Transverse colon (tissue), 4 donors: ENCODE measurements at regions not wholly inside any gene's neighbourhood (a gene's known extent, or its start where the extent isn't known, plus 50 kb on each side); places are given as distances from the start of the nearest gene placed in this dataset.

Source experiments
- DNase-seq: peaks from one replicate; pipeline ENCODE4 v3.0.0-alpha.2; 2019
- H3K27ac ChIP-seq, 4 donors: fragments of 200-600 bp; sonication (generic); 2 replicates each; pipeline ENCODE4 v1.5.1; 2016 to 2018; ENCODE audit warnings: inconsistent platforms in 4 of 4
- H3K27me3 ChIP-seq: fragments of 200-600 bp; sonication (generic); 2 replicates; pipeline ENCODE4 v1.5.1; 2017; ENCODE audit warnings: inconsistent platforms
- H3K36me3 ChIP-seq, 4 donors: fragments of 200-600 bp; sonication (generic); 2 replicates each; pipeline ENCODE4 v1.5.1; 2017 to 2019; ENCODE audit warnings: inconsistent platforms in 4 of 4
- H3K4me1 ChIP-seq, 4 donors: fragments of 200-600 bp; sonication (generic); 2 replicates each; pipeline ENCODE4 v1.5.1; 2017 to 2020; ENCODE audit warnings: inconsistent platforms in 4 of 4
- H3K4me3 ChIP-seq, 4 donors: fragments of 200-600 bp; sonication (generic); 1 replicate in 1 of 4; 2 replicates in 3 of 4; pipeline versions ENCODE4 v1.5.1 to v1.6.1; 2017 to 2019; ENCODE audit warnings: inconsistent platforms in 4 of 4
- H3K9me3 ChIP-seq, 2 donors: fragments of 200-600 bp; sonication (generic); 2 replicates each; pipeline ENCODE4 v1.5.1; 2017 to 2019; ENCODE audit warnings: inconsistent platforms in 2 of 2
- CTCF ChIP-seq, 5 experiments: fragments of 200-600 bp in 3 of 5; fragments of 450-650 bp in 2 of 5; sonication (generic) in 3 of 5; IDR thresholded peaks; 1 replicate in 2 of 5; 2 replicates in 3 of 5; pipeline ENCODE4 v1.5.1; 2016 to 2017; ENCODE audit warnings: antibody characterized with exemption in 5 of 5, inconsistent platforms in 3 of 5, mild to moderate bottlenecking in 2 of 5, moderate library complexity in 1 of 5
- EP300 ChIP-seq: sonication (generic); formaldehyde crosslinking; IDR thresholded peaks from one replicate; pipeline ENCODE4 v1.6.1; 2017; ENCODE audit warnings: antibody characterized with exemption, low read depth
- POLR2A ChIP-seq: fragments of 450-650 bp; IDR thresholded peaks from one replicate; pipeline ENCODE4 v1.6.1; 2016; ENCODE audit warnings: antibody characterized with exemption, mild to moderate bottlenecking, moderate library complexity
- POLR2AphosphoS5 ChIP-seq, 3 donors: sonication (generic); formaldehyde crosslinking; IDR thresholded peaks; one replicate each; pipeline ENCODE4 v1.6.1; 2016; ENCODE audit warnings: antibody characterized with exemption in 3 of 3
- WGBS, 2 donors: methylation state at CpG; one replicate each; pipeline ENCODE4 v1.1.5; 2018; ENCODE audit warnings: low coverage in 1 of 2; 5-methylcytosine and 5-hydroxymethylcytosine counted together
- in situ Hi-C, 4 donors: fragments of 200-750 bp; cut with MboI; loops; one replicate each; pipeline versions ENCODE4 v1.15.0 to v1.15.1; 2017; ENCODE audit warnings: low sequenced_read_pairs in 3 of 4, low pct_ligation_motif_present in 1 of 4, low pct_unique_long_range_greater_than_20kb in 1 of 4
- intact Hi-C: fragments of 100-400 bp; cut with DNase I; formaldehyde crosslinking; loops from one replicate; pipeline ENCODE4 v1.15.1; 2023; ENCODE audit warnings: low total_unique reads

GRCh38 chr2:147772781-147773180, 72.0 kb upstream of the ACVR2A start:
- Histone ChIP-seq H3K27me3 (no peaks in the 10 kb centered on the region), H3K4me1 (no peaks in the 10 kb centered on the region), H3K27ac (no peak overlapping the region), H3K9me3 (no peaks in the 10 kb centered on the region), H3K36me3 (no peaks in the 10 kb centered on the region), H3K4me3 (no peak overlapping the region)
- DNase-seq, result no peak
- intact Hi-C loops, result no loop called here
- TF ChIP-seq POLR2A, result no peak
- no peak for TF ChIP-seq CTCF (IDR thresholded peaks at IDR 0.05)
- TF ChIP-seq POLR2AphosphoS5 (IDR thresholded peaks at IDR 0.05), result no peak
- TF ChIP-seq EP300, result no peak
- in situ Hi-C loops, result no loop called here

GRCh38 chr2:147763861-147764260, 81.0 kb upstream of the ACVR2A start:
- intact Hi-C loops (no loop called here), in situ Hi-C loops (no loop called here)
- Histone ChIP-seq H3K4me1 (no peaks in the 10 kb centered on the region), H3K4me3 (no peak overlapping the region), H3K36me3 (no peaks in the 10 kb centered on the region), H3K9me3 (no peaks in the 10 kb centered on the region), H3K27me3 (no peaks in the 10 kb centered on the region), H3K27ac (no peak overlapping the region)
- no peak for DNase-seq
- no peak for TF ChIP-seq POLR2AphosphoS5 (IDR thresholded peaks at IDR 0.05)
- no peak for TF ChIP-seq POLR2A

GRCh38 chr2:147760984-147761383, 83.8 kb upstream of the ACVR2A start:
- Histone ChIP-seq H3K27ac (no peak overlapping the region), H3K4me1 (no peaks in the 10 kb centered on the region), H3K4me3 (no peak overlapping the region), H3K9me3 (no peaks in the 10 kb centered on the region), H3K27me3 (no peaks in the 10 kb centered on the region), H3K36me3 (no peaks in the 10 kb centered on the region)
- no peak for DNase-seq
- in situ Hi-C loops (no loop called here), intact Hi-C loops (no loop called here)
- no peak for TF ChIP-seq POLR2A
- TF ChIP-seq EP300, result no peak
- no peak for TF ChIP-seq CTCF (IDR thresholded peaks at IDR 0.05)
- no peak for TF ChIP-seq POLR2AphosphoS5 (IDR thresholded peaks at IDR 0.05)
- WGBS, 2 donors, result 80% methylated on average over 1 to 2 of the region's 2 CpGs

- Histone ChIP-seq H3K36me3 (no peaks in the 10 kb centered on the region), H3K27ac (no peak overlapping the region), H3K4me3 (no peak overlapping the region), H3K27me3 (no peaks in the 10 kb centered on the region), H3K4me1 (no peaks in the 10 kb centered on the region), H3K9me3 (no peaks in the 10 kb centered on the region)
- TF ChIP-seq EP300, result no peak
- TF ChIP-seq POLR2A, result no peak
- TF ChIP-seq CTCF (IDR thresholded peaks at IDR 0.05), result no peak
- TF ChIP-seq POLR2AphosphoS5 (IDR thresholded peaks at IDR 0.05), result no peak
- no peak for DNase-seq
- in situ Hi-C loops, result no loop called here
- intact Hi-C loops, result no loop called here
- 50 to 56% methylated on average over 1 to 3 of the region's 3 CpGs for WGBS, 2 donors
These were observed 85.3 kb upstream of the ACVR2A start for GRCh38 chr2:147759536-147759935.

GRCh38 chr2:147758821-147759220, 86.0 kb upstream of the ACVR2A start:
- no peaks in the 10 kb centered on the region for H3K9me3 ChIP-seq
- no peaks in the 10 kb centered on the region for H3K36me3 ChIP-seq
- no peaks in the 10 kb centered on the region for H3K27me3 ChIP-seq
- intact Hi-C loops, result no loop called here
- DNase-seq, result no peak
- H3K4me3 ChIP-seq, result no peak overlapping the region
- in situ Hi-C loops, result no loop called here
- no peak overlapping the region for H3K27ac ChIP-seq
- WGBS, 2 donors, result 71 to 100% methylated on average over 2 of the region's 2 CpGs
- TF ChIP-seq CTCF (IDR thresholded peaks at IDR 0.05), result no peak
- TF ChIP-seq EP300, result no peak
- no peak for TF ChIP-seq POLR2AphosphoS5 (IDR thresholded peaks at IDR 0.05)
- TF ChIP-seq POLR2A, result no peak
- H3K4me1 ChIP-seq, result no peaks in the 10 kb centered on the region
